Naive thymus-derived CD4-positive, alpha-beta T cell (primary cell): ENCODE measurements at regions not wholly inside any gene's neighbourhood (a gene's known extent, or its start where the extent isn't known, plus 50 kb on each side); places are given as distances from the start of the nearest gene placed in this dataset.

Source experiments
- ATAC-seq: fragments of 150-1000 bp; cut with Tn5 transposase; 2 replicates; pipeline ENCODE4 v1.10.0; 2021; ENCODE audit warnings: mild to moderate bottlenecking, moderate library complexity
- CTCF ChIA-PET: fragments of 350-600 bp; sonication (Branson Sonifier 250); formaldehyde crosslinking; loops from one replicate; lab custom pipeline; 2021; ENCODE audit warnings: antibody characterized with exemption; lab: Charles Lee
- POLR2A ChIA-PET: fragments of 350-600 bp; sonication (Branson Sonifier 250); formaldehyde crosslinking; loops from one replicate; lab custom pipeline; 2021; ENCODE audit warnings: antibody characterized with exemption, inconsistent platforms; lab: Charles Lee
- DNase-seq, 9 donors: peaks; one replicate each; pipeline versions ENCODE4 v3.0.0 to v3.0.0-alpha.2; 2020 to 2022; ENCODE audit warnings: mixed read lengths in 1 of 9
- H3K27ac ChIP-seq: one replicate; pipeline ENCODE4 v1.7.0; 2013; ENCODE audit warnings: mild to moderate bottlenecking, low read depth, low read length, moderate library complexity
- H3K27me3 ChIP-seq, 2 donors: one replicate each; pipeline ENCODE4 v1.7.0; 2013; ENCODE audit warnings: low read length in 2 of 2, mild to moderate bottlenecking in 2 of 2, moderate library complexity in 2 of 2; ENCODE audit not compliant: control insufficient read depth in 2 of 2, insufficient read depth in 2 of 2
- H3K36me3 ChIP-seq, 3 experiments: 1 replicate in 2 of 3; 2 replicates in 1 of 3; pipeline ENCODE4 v1.7.0; 2013; ENCODE audit warnings: low read length in 3 of 3, mild to moderate bottlenecking in 3 of 3, moderate library complexity in 1 of 3; ENCODE audit not compliant: insufficient read depth in 3 of 3, control insufficient read depth in 2 of 3
- H3K4me1 ChIP-seq, 2 donors: one replicate each; pipeline ENCODE4 v1.7.0; 2013; ENCODE audit warnings: low read length in 2 of 2, mild to moderate bottlenecking in 2 of 2, moderate library complexity in 1 of 2; ENCODE audit not compliant: control insufficient read depth in 2 of 2, insufficient read depth in 2 of 2
- H3K4me3 ChIP-seq: 2 replicates; pipeline ENCODE4 v1.7.0; 2013; ENCODE audit warnings: mild to moderate bottlenecking, low read length
- H3K9me3 ChIP-seq, 3 experiments: 1 replicate in 2 of 3; 2 replicates in 1 of 3; pipeline ENCODE4 v1.7.0; 2013; ENCODE audit warnings: low read length in 3 of 3; ENCODE audit not compliant: control insufficient read depth in 2 of 3
- H3K27ac Mint-ChIP-seq, 9 donors: one replicate each; pipeline ENCODE4 v1.8.0; 2020 to 2022; ENCODE audit warnings: mixed read lengths in 9 of 9, mild to moderate bottlenecking in 8 of 9, moderate library complexity in 5 of 9, inconsistent platforms in 2 of 9
- H3K27me3 Mint-ChIP-seq, 5 donors: one replicate each; pipeline ENCODE4 v1.8.0; 2021 to 2022; ENCODE audit warnings: mixed read lengths in 5 of 5, mild to moderate bottlenecking in 1 of 5
- H3K36me3 Mint-ChIP-seq, 5 donors: one replicate each; pipeline ENCODE4 v1.8.0; 2020 to 2022; ENCODE audit warnings: mixed read lengths in 5 of 5, mild to moderate bottlenecking in 3 of 5, inconsistent platforms in 1 of 5
- H3K4me1 Mint-ChIP-seq, 7 donors: one replicate each; pipeline ENCODE4 v1.8.0; 2020 to 2022; ENCODE audit warnings: mixed read lengths in 7 of 7, mild to moderate bottlenecking in 3 of 7, inconsistent platforms in 1 of 7
- H3K4me3 Mint-ChIP-seq, 10 donors: one replicate each; pipeline ENCODE4 v1.8.0; 2020 to 2022; ENCODE audit warnings: mild to moderate bottlenecking in 10 of 10, mixed read lengths in 10 of 10, moderate library complexity in 6 of 10, inconsistent platforms in 2 of 10
- H3K9me3 Mint-ChIP-seq, 11 donors: one replicate each; pipeline ENCODE4 v1.8.0; 2020 to 2022; ENCODE audit warnings: mixed read lengths in 11 of 11, mild to moderate bottlenecking in 4 of 11, inconsistent platforms in 1 of 11, moderate library complexity in 1 of 11
- intact Hi-C, 2 donors: fragments of 100-400 bp; cut with micrococcal nuclease; formaldehyde crosslinking; loops; one replicate each; pipeline ENCODE4 v1.15.1; 2023

- intact Hi-C loops: no loop called here
- H3K27ac ChIP-seq: no peak overlapping the region
- H3K4me1 Mint-ChIP-seq: no peaks in the 10 kb centered on the region
These were observed 78.2 kb upstream of the ADCY2 start for GRCh38 chr5:7317751-7318150.

GRCh38 chr5:7320701-7321301 is 75.1 kb upstream of the ADCY2 start:
- H3K36me3 ChIP-seq: no peaks in the 10 kb centered on the region
- ChIA-PET CTCF (no interaction called here), POLR2A (no interaction called here)
- no peaks in the 10 kb centered on the region for H3K4me1 ChIP-seq
- H3K4me3 ChIP-seq: no peak overlapping the region
- Mint-ChIP-seq H3K36me3 (no peaks in the 10 kb centered on the region), H3K4me1 (no peaks in the 10 kb centered on the region), H3K9me3 (peaks cover 0 to 3% (median 0%) of the 10 kb centered on the region in 11 donors), H3K4me3 (no peak overlapping the region), H3K27ac (no peak overlapping the region), H3K27me3 (peaks cover 0 to 33% (median 5%) of the 10 kb centered on the region in 5 donors)
- ATAC-seq: no peak
- no peaks in the 10 kb centered on the region for H3K27me3 ChIP-seq
- H3K27ac ChIP-seq: no peak overlapping the region
- intact Hi-C loops: no loop called here
- no peaks in the 10 kb centered on the region for H3K9me3 ChIP-seq
- DNase-seq: no peak

More at GRCh38 chr5:7317751-7318150, 78.2 kb upstream of the ADCY2 start:
- ChIA-PET POLR2A (no interaction called here), CTCF (no interaction called here)
- Mint-ChIP-seq H3K27ac (no peak overlapping the region), H3K36me3 (no peaks in the 10 kb centered on the region), H3K9me3 (peaks cover 0 to 9% (median 0%) of the 10 kb centered on the region in 11 donors), H3K27me3 (peaks cover 0 to 44% (median 5%) of the 10 kb centered on the region in 5 donors), H3K4me3 (no peak overlapping the region)
- Histone ChIP-seq H3K4me3 (no peak overlapping the region), H3K27me3 (no peaks in the 10 kb centered on the region), H3K9me3 (no peaks in the 10 kb centered on the region), H3K36me3 (no peaks in the 10 kb centered on the region), H3K4me1 (no peaks in the 10 kb centered on the region)
- DNase-seq (no peak), ATAC-seq (no peak)

DNA sequence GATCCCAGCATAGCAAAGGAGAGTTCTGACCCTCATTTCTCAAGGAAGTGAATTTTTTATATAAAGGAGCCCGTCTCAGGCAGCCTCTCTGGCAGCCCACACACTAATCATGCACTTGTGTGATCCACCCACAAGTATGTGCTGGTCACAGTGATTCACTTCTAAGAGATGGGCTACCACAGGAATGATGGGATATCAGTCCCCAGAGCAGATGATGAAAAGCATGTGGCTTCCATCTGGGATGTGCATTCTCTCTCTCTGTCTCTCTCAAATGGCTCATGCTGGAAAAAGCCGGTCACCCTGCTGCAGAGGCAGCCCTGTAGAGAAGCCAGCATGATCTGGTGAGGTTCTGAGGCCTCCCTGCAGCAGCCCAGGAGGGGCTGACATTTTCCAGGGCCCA is 74.2 kb upstream of the ADCY2 start:
- H3K36me3 Mint-ChIP-seq: no peaks in the 10 kb centered on the region
- Histone ChIP-seq H3K4me3 (no peak overlapping the region), H3K36me3 (no peaks in the 10 kb centered on the region), H3K9me3 (no peaks in the 10 kb centered on the region), H3K27me3 (no peaks in the 10 kb centered on the region), H3K4me1 (no peaks in the 10 kb centered on the region), H3K27ac (no peak overlapping the region)
- no peak overlapping the region for H3K4me3 Mint-ChIP-seq
- no peaks in the 10 kb centered on the region for H3K4me1 Mint-ChIP-seq
- ATAC-seq: no peak
- H3K9me3 Mint-ChIP-seq: peaks cover 0 to 4% (median 0%) of the 10 kb centered on the region in 11 donors
- H3K27ac Mint-ChIP-seq: no peak overlapping the region
- intact Hi-C loops: no loop called here
- POLR2A ChIA-PET: no interaction called here
- no peak for DNase-seq
- peaks cover 0 to 25% (median 5%) of the 10 kb centered on the region in 5 donors for H3K27me3 Mint-ChIP-seq
- CTCF ChIA-PET: no interaction called here

DNA sequence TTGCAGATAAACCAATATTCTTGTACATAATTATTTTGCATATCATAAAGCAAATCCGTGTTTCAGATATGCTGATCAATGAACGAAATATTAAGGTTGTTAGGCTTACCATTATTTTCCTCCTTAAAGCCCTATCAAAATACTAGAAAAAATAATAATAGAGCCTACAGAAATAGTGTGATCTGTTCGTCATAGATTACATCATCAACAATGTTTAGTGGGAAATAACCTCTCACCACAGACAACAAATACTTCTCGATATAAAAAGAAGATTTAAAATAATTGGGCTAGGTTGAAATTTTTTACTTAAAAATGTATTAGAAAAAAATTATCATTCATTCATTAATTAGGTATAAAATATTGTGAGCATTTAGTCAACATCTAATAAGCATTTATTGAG is 71.0 kb upstream of the ADCY2 start:
- CTCF ChIA-PET: no interaction called here
- ATAC-seq: no peak
- no peaks in the 10 kb centered on the region for H3K4me1 Mint-ChIP-seq
- POLR2A ChIA-PET: no interaction called here
- no peak overlapping the region for H3K4me3 Mint-ChIP-seq
- H3K27ac Mint-ChIP-seq: no peak overlapping the region
- H3K27me3 ChIP-seq: no peaks in the 10 kb centered on the region
- no peaks in the 10 kb centered on the region for H3K36me3 ChIP-seq
- H3K9me3 ChIP-seq: no peaks in the 10 kb centered on the region
- no peaks in the 10 kb centered on the region for H3K36me3 Mint-ChIP-seq
- intact Hi-C loops: no loop called here
- H3K27me3 Mint-ChIP-seq: peaks cover 0 to 13% (median 0%) of the 10 kb centered on the region in 5 donors
- no peaks in the 10 kb centered on the region for H3K4me1 ChIP-seq
- no peak overlapping the region for H3K4me3 ChIP-seq
- DNase-seq: no peak
- H3K9me3 Mint-ChIP-seq: peaks cover 0 to 3% (median 0%) of the 10 kb centered on the region in 11 donors
- no peak overlapping the region for H3K27ac ChIP-seq

DNA sequence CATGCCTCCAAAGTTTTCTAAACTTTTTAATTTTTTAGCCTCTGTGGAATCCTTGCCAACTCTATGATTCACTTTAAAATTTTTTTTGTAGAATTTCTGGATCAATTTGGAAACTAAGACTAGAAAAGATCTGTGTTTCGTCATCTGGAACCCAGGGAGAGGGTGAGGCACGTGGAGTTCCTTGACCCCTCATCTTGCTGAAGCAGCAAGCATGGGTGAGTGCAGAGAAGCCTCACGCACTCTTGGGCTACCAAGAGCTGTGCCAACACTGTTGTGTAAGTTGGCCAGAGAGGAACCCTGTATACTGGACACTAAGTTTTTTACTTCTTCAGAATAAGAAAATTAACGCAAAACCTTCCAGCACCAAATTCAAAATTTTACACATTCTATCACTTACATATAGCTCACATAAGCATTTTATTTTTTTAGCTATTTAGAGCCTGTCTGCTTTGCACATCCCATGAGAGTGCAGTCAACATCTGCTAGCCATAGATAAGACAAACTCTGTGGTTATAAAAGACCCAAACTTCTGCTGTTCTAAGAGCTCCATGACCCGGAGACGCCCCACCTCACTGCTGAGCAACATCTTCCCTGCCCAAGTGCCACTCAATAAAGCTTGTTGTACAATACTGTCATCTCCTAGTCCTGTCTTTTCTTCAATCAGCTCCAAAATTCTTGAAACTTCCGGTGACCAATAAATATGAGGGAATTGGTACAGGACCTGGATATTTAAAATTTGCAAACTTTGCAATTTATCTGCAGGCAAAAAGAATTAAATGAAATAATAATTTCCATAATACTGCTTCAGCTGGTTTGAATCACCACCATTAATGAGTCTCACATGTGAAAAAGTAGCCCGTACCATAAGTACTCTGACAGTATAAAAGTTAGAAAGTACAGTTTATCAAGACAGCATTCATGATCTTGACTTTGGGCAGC is 69.7 kb upstream of the ADCY2 start:
- Mint-ChIP-seq H3K4me3 (no peak overlapping the region), H3K4me1 (no peaks in the 10 kb centered on the region), H3K9me3 (peaks cover 0 to 3% (median 0%) of the 10 kb centered on the region in 11 donors), H3K36me3 (no peaks in the 10 kb centered on the region), H3K27ac (no peak overlapping the region), H3K27me3 (peaks cover 0 to 13% (median 0%) of the 10 kb centered on the region in 5 donors)
- intact Hi-C loops: no loop called here
- DNase-seq (no peak), ATAC-seq (no peak)
- no peaks in the 10 kb centered on the region for H3K36me3 ChIP-seq
- no peaks in the 10 kb centered on the region for H3K9me3 ChIP-seq
- ChIA-PET CTCF (interaction anchor here (0.5 kb wide), 1 partner anchor 242 kb away, joined by 4 read pairs; no protein-coding TSS in a partner anchor), POLR2A (no interaction called here)
- H3K27ac ChIP-seq: no peak overlapping the region
- no peak overlapping the region for H3K4me3 ChIP-seq
- no peaks in the 10 kb centered on the region for H3K4me1 ChIP-seq
- H3K27me3 ChIP-seq: no peaks in the 10 kb centered on the region

GRCh38 chr5:7329141-7329540 is 66.8 kb upstream of the ADCY2 start:
- H3K27me3 Mint-ChIP-seq: peaks cover 0 to 10% (median 0%) of the 10 kb centered on the region in 5 donors
- Histone ChIP-seq H3K27me3 (no peaks in the 10 kb centered on the region), H3K36me3 (no peaks in the 10 kb centered on the region), H3K9me3 (no peaks in the 10 kb centered on the region), H3K4me1 (no peaks in the 10 kb centered on the region), H3K4me3 (no peak overlapping the region), H3K27ac (no peak overlapping the region)
- DNase-seq (no peak), ATAC-seq (no peak)
- CTCF ChIA-PET: no interaction called here
- POLR2A ChIA-PET: no interaction called here
- intact Hi-C loops: no loop called here
- no peak overlapping the region for H3K27ac Mint-ChIP-seq
- no peaks in the 10 kb centered on the region for H3K4me1 Mint-ChIP-seq
- no peak overlapping the region for H3K4me3 Mint-ChIP-seq
- no peaks in the 10 kb centered on the region for H3K36me3 Mint-ChIP-seq
- H3K9me3 Mint-ChIP-seq: peaks cover 0 to 4% (median 0%) of the 10 kb centered on the region in 11 donors
